H1 (cell line): ENCODE measurements at regions not wholly inside any gene's neighbourhood (a gene's known extent, or its start where the extent isn't known, plus 50 kb on each side); places are given as distances from the start of the nearest gene placed in this dataset.

Experiments used
- CTCF ChIA-PET: fragments of 300-600 bp; sonication (Branson Sonifier 250); formaldehyde crosslinking; loops from one replicate; lab custom pipeline; 2021; ENCODE audit not compliant: partially characterized antibody; lab: Charles Lee
- POLR2A ChIA-PET: fragments of 300-600 bp; sonication (Branson Sonifier 250); formaldehyde crosslinking; loops from one replicate; lab custom pipeline; 2021; ENCODE audit warnings: inconsistent platforms; ENCODE audit not compliant: partially characterized antibody; lab: Charles Lee
- DNase-seq, 2 experiments: peaks; one replicate each; pipeline versions ENCODE4 v3.0.0 to v3.0.0-alpha.2; 2010 to 2022; ENCODE audit warnings: low spot score in 2 of 2, low read depth in 1 of 2, mixed read lengths in 1 of 2
- FAIRE-seq: peaks from 2 replicates; lab custom pipeline; 2011; peaks lifted over from hg19 to GRCh38; lab: Jason Lieb, UNC
- H2AFZ ChIP-seq: 2 replicates; pipeline ENCODE4 v1.8.1; 2012; ENCODE audit warnings: low read length, inconsistent platforms
- H2AK5ac ChIP-seq: 2 replicates; pipeline ENCODE4 v1.6.1; 2013; ENCODE audit warnings: low read depth, low read length
- H2BK120ac ChIP-seq: replicated peaks from 2 replicates; pipeline ENCODE3; 2013; ENCODE audit warnings: low read depth, low read length, inconsistent platforms
- H2BK12ac ChIP-seq: 2 replicates; pipeline ENCODE4 v1.6.1; 2013; ENCODE audit warnings: low read depth, low read length
- H2BK15ac ChIP-seq: 2 replicates; pipeline ENCODE4 v1.6.1; 2013; ENCODE audit warnings: low read length
- H2BK20ac ChIP-seq: 2 replicates; pipeline ENCODE4 v1.6.1; 2013; ENCODE audit warnings: low read length
- H2BK5ac ChIP-seq: 2 replicates; pipeline ENCODE4 v1.6.1; 2013; ENCODE audit warnings: low read depth, low read length
- H3K14ac ChIP-seq: 2 replicates; pipeline ENCODE4 v1.6.1; 2013; ENCODE audit warnings: inconsistent platforms; ENCODE audit not compliant: insufficient read length
- H3K18ac ChIP-seq: 2 replicates; pipeline ENCODE4 v1.6.1; 2013; ENCODE audit warnings: low read length; ENCODE audit errors: extremely low read depth
- H3K23ac ChIP-seq: 2 replicates; pipeline ENCODE4 v1.6.1; 2013; ENCODE audit warnings: inconsistent platforms; ENCODE audit not compliant: insufficient read length
- H3K23me2 ChIP-seq: 2 replicates; pipeline ENCODE4 v1.6.1; 2013; ENCODE audit warnings: low read depth, low read length
- H3K27ac ChIP-seq: 2 replicates; pipeline ENCODE4 v1.6.1; 2011; ENCODE audit warnings: low read depth, low read length, inconsistent platforms
- H3K27me3 ChIP-seq, 4 experiments: replicated peaks in 1 of 4; 1 replicate in 1 of 4; 2 replicates in 3 of 4; pipeline versions ENCODE4 v1.6.1 to v1.8.1; 2011 to 2013; ENCODE audit warnings: low read length in 3 of 4, mild to moderate bottlenecking in 3 of 4, inconsistent platforms in 2 of 4, mixed read lengths in 2 of 4, moderate library complexity in 1 of 4; ENCODE audit not compliant: control insufficient read depth in 3 of 4, insufficient read depth in 3 of 4; ENCODE audit errors: extremely low read depth in 1 of 4
- H3K36me3 ChIP-seq, 4 experiments: 2 replicates each; pipeline versions ENCODE4 v1.6.1 to v1.8.1; 2011 to 2013; ENCODE audit warnings: mild to moderate bottlenecking in 4 of 4, low read length in 3 of 4, moderate library complexity in 2 of 4, control low read depth in 1 of 4, inconsistent platforms in 1 of 4; ENCODE audit not compliant: insufficient read depth in 4 of 4, control insufficient read depth in 2 of 4
- H3K4ac ChIP-seq: replicated peaks from 2 replicates; pipeline ENCODE3; 2013; ENCODE audit warnings: low read length, low read depth, mixed read lengths, inconsistent platforms; ENCODE audit not compliant: insufficient read length
- H3K4me1 ChIP-seq, 4 experiments: replicated peaks in 1 of 4; 1 replicate in 1 of 4; 2 replicates in 3 of 4; pipeline versions ENCODE4 v1.6.1 to v1.8.1; 2011 to 2013; ENCODE audit warnings: low read length in 3 of 4, inconsistent platforms in 2 of 4, mixed read lengths in 1 of 4; ENCODE audit not compliant: insufficient read depth in 4 of 4, control insufficient read depth in 3 of 4
- H3K4me2 ChIP-seq, 2 experiments: 2 replicates each; pipeline versions ENCODE4 v1.6.1 to v1.8.1; 2011 to 2013; ENCODE audit warnings: low read depth in 2 of 2, low read length in 2 of 2, control low read depth in 1 of 2, inconsistent platforms in 1 of 2, mild to moderate bottlenecking in 1 of 2; ENCODE audit not compliant: insufficient read depth in 1 of 2
- H3K4me3 ChIP-seq, 4 experiments: fragments of 200-600, 300-600 bp in 1 of 4; sonication (generic), shearing (Covaris generic), sonication (Bioruptor Twin) in 1 of 4; 2 replicates each; pipeline versions ENCODE4 v1.5.1 to v1.8.1; 2011 to 2016; ENCODE audit warnings: low read length in 4 of 4, low read depth in 3 of 4, control low read depth in 2 of 4, inconsistent platforms in 2 of 4, mild to moderate bottlenecking in 2 of 4, mixed read lengths in 1 of 4, moderate library complexity in 1 of 4; ENCODE audit not compliant: insufficient read depth in 2 of 4; ENCODE audit errors: extremely low read depth in 1 of 4
- H3K56ac ChIP-seq: replicated peaks from 2 replicates; pipeline ENCODE3; 2013; ENCODE audit warnings: low read depth, mild to moderate bottlenecking, mixed read lengths, low read length, inconsistent platforms; ENCODE audit not compliant: insufficient read length
- H3K79me1 ChIP-seq: 2 replicates; pipeline ENCODE4 v1.6.1; 2013; ENCODE audit warnings: low read depth, low read length, control low read depth
- H3K79me2 ChIP-seq, 2 experiments: 2 replicates each; pipeline versions ENCODE4 v1.6.1 to v1.8.1; 2012 to 2013; ENCODE audit warnings: low read length in 2 of 2, mild to moderate bottlenecking in 2 of 2, inconsistent platforms in 1 of 2; ENCODE audit not compliant: insufficient read depth in 2 of 2, control insufficient read depth in 1 of 2
- H3K9ac ChIP-seq, 4 experiments: replicated peaks in 1 of 4; 1 replicate in 1 of 4; 2 replicates in 3 of 4; pipeline versions ENCODE4 v1.6.1 to v1.8.1; 2011 to 2013; ENCODE audit warnings: low read depth in 3 of 4, low read length in 3 of 4, control low read depth in 2 of 4, mild to moderate bottlenecking in 2 of 4, moderate library complexity in 2 of 4, inconsistent platforms in 1 of 4; ENCODE audit errors: extremely low read depth in 1 of 4
- H3K9me3 ChIP-seq, 2 experiments: 2 replicates each; pipeline versions ENCODE4 v1.6.1 to v1.8.1; 2012 to 2013; ENCODE audit warnings: mild to moderate bottlenecking in 2 of 2, moderate library complexity in 2 of 2, control low read depth in 1 of 2, inconsistent platforms in 1 of 2, low read depth in 1 of 2, low read length in 1 of 2, mixed read lengths in 1 of 2; ENCODE audit not compliant: insufficient read depth in 2 of 2
- H4K20me1 ChIP-seq, 2 experiments: replicated peaks in 1 of 2; 2 replicates each; pipeline versions ENCODE3 to v1.8.1; 2011 to 2013; ENCODE audit warnings: inconsistent platforms in 2 of 2, low read length in 2 of 2, mild to moderate bottlenecking in 1 of 2; ENCODE audit not compliant: insufficient read depth in 2 of 2, control insufficient read depth in 1 of 2
- H4K5ac ChIP-seq: 2 replicates; pipeline ENCODE4 v1.6.1; 2013; ENCODE audit warnings: low read length, low read depth, mixed read lengths, inconsistent platforms; ENCODE audit not compliant: insufficient read length
- H4K8ac ChIP-seq: 2 replicates; pipeline ENCODE4 v1.8.0; 2013; ENCODE audit warnings: mild to moderate bottlenecking, moderate library complexity, low read length, inconsistent platforms; ENCODE audit not compliant: insufficient read depth; ENCODE audit errors: extremely low read depth
- H4K91ac ChIP-seq: replicated peaks from 2 replicates; pipeline ENCODE3; 2013; ENCODE audit warnings: low read length, mixed read lengths, inconsistent platforms; ENCODE audit not compliant: insufficient read length
- CBX8 ChIP-seq: fragments of 300-800, 300-1000 bp; sonication (generic); IDR thresholded peaks from 2 replicates; pipeline ENCODE4 v1.7.1; 2016; ENCODE audit warnings: low read depth, low read length, borderline replicate concordance
- CHD2 ChIP-seq: IDR thresholded peaks from 2 replicates; pipeline ENCODE4 v1.6.1; 2012; ENCODE audit warnings: low read length, improper control_type of control experiment
- EGR1 ChIP-seq: IDR thresholded peaks from 2 replicates; pipeline ENCODE4 v1.6.1; 2011; ENCODE audit warnings: low read depth, low read length, borderline replicate concordance
- JUND ChIP-seq: IDR thresholded peaks from 2 replicates; pipeline ENCODE4 v1.6.1; 2011; ENCODE audit warnings: mild to moderate bottlenecking, improper control_type of control experiment, low read length
- KDM5A ChIP-seq: fragments of 200-600 bp; IDR thresholded peaks from 2 replicates; pipeline ENCODE4 v1.7.1; 2012; ENCODE audit warnings: mild to moderate bottlenecking, low read length, inconsistent platforms, mixed read lengths
- NANOG ChIP-seq: IDR thresholded peaks from 2 replicates; pipeline ENCODE4 v1.6.1; 2011; ENCODE audit warnings: low read length, low read depth, mild to moderate bottlenecking, inconsistent platforms; ENCODE audit not compliant: insufficient read depth, poor library complexity, severe bottlenecking
- POU5F1 ChIP-seq: IDR thresholded peaks from 2 replicates; pipeline ENCODE4 v1.6.1; 2011; ENCODE audit warnings: low read depth, mild to moderate bottlenecking, low read length, moderate library complexity
- RAD21 ChIP-seq, 2 experiments: IDR thresholded peaks in 1 of 2; conservative IDR thresholded peaks in 1 of 2; 2 replicates each; pipeline ENCODE4 v1.6.1; 2011; ENCODE audit warnings: low read depth in 2 of 2, low read length in 2 of 2, improper control_type of control experiment in 1 of 2, inconsistent platforms in 1 of 2, mild to moderate bottlenecking in 1 of 2, moderate library complexity in 1 of 2
- RXRA ChIP-seq: IDR thresholded peaks from 2 replicates; pipeline ENCODE4 v1.6.1; 2011; ENCODE audit warnings: low read depth, mild to moderate bottlenecking, low read length, moderate library complexity; ENCODE audit not compliant: insufficient read depth
- TAF1 ChIP-seq: IDR thresholded peaks from 2 replicates; pipeline ENCODE4 v1.6.1; 2011; ENCODE audit warnings: mild to moderate bottlenecking, low read depth, low read length
- TAF7 ChIP-seq: optimal IDR thresholded peaks from 2 replicates; pipeline ENCODE3; 2011; ENCODE audit warnings: low read depth, mild to moderate bottlenecking, inconsistent platforms, low read length, moderate library complexity, borderline replicate concordance
- TBP ChIP-seq: IDR thresholded peaks from 2 replicates; pipeline ENCODE4 v1.6.1; 2011; ENCODE audit warnings: low read depth, low read length, improper control_type of control experiment
- WGBS, 2 experiments: shearing (Covaris generic) in 1 of 2; methylation state at CpG; one replicate each; pipeline versions ENCODE4 v1.1.6 to v1.1.7; 2013 to 2015; ENCODE audit warnings: low lambda C conversion rate in 2 of 2, mixed read lengths in 2 of 2, inconsistent platforms in 1 of 2, low coverage in 1 of 2, missing lambda C conversion rate in 1 of 2; ENCODE audit not compliant: insufficient replicate concordance in 2 of 2, insufficient coverage in 1 of 2, insufficient read length in 1 of 2; ENCODE audit errors: extremely low coverage in 1 of 2, missing lambda C conversion rate in 1 of 2; 5-methylcytosine and 5-hydroxymethylcytosine counted together
- TF ChIP-seq, protein P1 (sequence below): IDR thresholded peaks from 2 replicates; pipeline ENCODE4 v1.6.1; 2011; ENCODE audit warnings: low read depth, mild to moderate bottlenecking, low read length; ENCODE audit not compliant: insufficient read depth

DNA sequence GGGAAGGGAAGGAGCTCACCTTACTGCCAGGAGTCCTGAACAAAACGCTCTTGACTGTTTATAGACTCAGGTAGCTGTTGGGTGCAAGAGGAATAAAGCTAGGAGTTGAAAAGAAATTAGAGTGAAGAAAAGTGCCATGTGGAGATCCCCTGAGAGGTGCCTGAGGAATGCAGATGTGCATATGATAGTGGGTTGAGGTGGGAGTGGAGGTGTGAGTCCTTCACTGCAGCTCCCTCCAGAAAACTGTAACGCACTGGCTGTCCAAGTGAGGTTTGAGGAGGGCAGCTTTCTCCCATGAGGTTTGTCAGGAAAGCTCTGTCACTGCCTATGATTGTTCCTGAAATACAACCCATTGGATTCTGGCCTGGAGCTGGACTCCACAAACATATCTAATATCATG lies 904.8 kb upstream of the POT1 start:
- no peak overlapping the region for H2BK120ac ChIP-seq
- 94% methylated on average over 2 of the region's 2 CpGs; no CpG with 5 or more reads in 1 of the 2 experiments for WGBS, 2 experiments
- POLR2A ChIA-PET, result interaction anchor here (0.6 kb wide), 1 partner anchor 706 kb away, joined by 3 read pairs; no protein-coding TSS in a partner anchor
- H2BK5ac ChIP-seq, result no peak overlapping the region
- no peak for FAIRE-seq
- H3K4me3 ChIP-seq, result no peak overlapping the region
- peak overlapping the region; percentile 87; the same call in 1 of the 2 replicates for H2AFZ ChIP-seq
- DNase-seq, result no peak
- H4K91ac ChIP-seq, result no peak overlapping the region
- no peak overlapping the region for H3K18ac ChIP-seq
- no peak overlapping the region for H3K27ac ChIP-seq
- H2AK5ac ChIP-seq, result no peak overlapping the region
- no peak overlapping the region for H3K14ac ChIP-seq
- no peaks in the 10 kb centered on the region for H4K20me1 ChIP-seq
- no peak overlapping the region for H3K4me2 ChIP-seq
- no peak overlapping the region for H4K8ac ChIP-seq
- H3K9ac ChIP-seq, result no peak overlapping the region
- CTCF ChIA-PET, result interaction anchor here (0.9 kb wide), 1 partner anchor 10 kb away, joined by 4 read pairs; no protein-coding TSS in a partner anchor
- no peaks in the 10 kb centered on the region for H3K27me3 ChIP-seq
- no peak overlapping the region for H2BK20ac ChIP-seq
- H3K36me3 ChIP-seq, result no peaks in the 10 kb centered on the region
- no peaks in the 10 kb centered on the region for H3K23me2 ChIP-seq
- H3K79me1 ChIP-seq, result no peaks in the 10 kb centered on the region
- no peak overlapping the region for H3K23ac ChIP-seq
- peaks cover 2 to 5% of the 10 kb centered on the region in 2 experiments; a peak in 1 of 4 replicates for H3K9me3 ChIP-seq
- H3K4ac ChIP-seq, result no peak overlapping the region
- no peaks in the 10 kb centered on the region for H3K4me1 ChIP-seq
- H3K79me2 ChIP-seq, result no peaks in the 10 kb centered on the region
- no peak overlapping the region for H3K56ac ChIP-seq
- H2BK12ac ChIP-seq, result no peak overlapping the region
- no peak overlapping the region for H2BK15ac ChIP-seq
- no peak overlapping the region for H4K5ac ChIP-seq
- TF ChIP-seq TAF1, result no peak
- TF ChIP-seq NANOG, result no peak
- TF ChIP-seq TAF7, result no peak
- no peak for TF ChIP-seq JUND
- no peak for TF ChIP-seq RAD21 (IDR thresholded peaks at IDR 0.05 in 1 of 2, conservative IDR thresholded peaks at IDR 0.05 in 1 of 2; ENCODE audit: low read depth in 2 of 2, low read length in 2 of 2)
- TF ChIP-seq, protein P1, sequence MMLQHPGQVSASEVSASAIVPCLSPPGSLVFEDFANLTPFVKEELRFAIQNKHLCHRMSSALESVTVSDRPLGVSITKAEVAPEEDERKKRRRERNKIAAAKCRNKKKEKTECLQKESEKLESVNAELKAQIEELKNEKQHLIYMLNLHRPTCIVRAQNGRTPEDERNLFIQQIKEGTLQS, result no peak
- TF ChIP-seq KDM5A, result no peak
- no peak for TF ChIP-seq POU5F1
- TF ChIP-seq RXRA, result no peak
- no peak for TF ChIP-seq CHD2
- TF ChIP-seq TBP, result no peak
- TF ChIP-seq EGR1, result no peak
- no peak for TF ChIP-seq CBX8
- TF ChIP-seq, all 59 proteins: peak for 0
